ENCODE measurements at regions not wholly inside any gene's neighbourhood (a gene's known extent, or its start where the extent isn't known, plus 50 kb on each side); places are given as distances from the start of the nearest gene placed in this dataset.

DNA sequence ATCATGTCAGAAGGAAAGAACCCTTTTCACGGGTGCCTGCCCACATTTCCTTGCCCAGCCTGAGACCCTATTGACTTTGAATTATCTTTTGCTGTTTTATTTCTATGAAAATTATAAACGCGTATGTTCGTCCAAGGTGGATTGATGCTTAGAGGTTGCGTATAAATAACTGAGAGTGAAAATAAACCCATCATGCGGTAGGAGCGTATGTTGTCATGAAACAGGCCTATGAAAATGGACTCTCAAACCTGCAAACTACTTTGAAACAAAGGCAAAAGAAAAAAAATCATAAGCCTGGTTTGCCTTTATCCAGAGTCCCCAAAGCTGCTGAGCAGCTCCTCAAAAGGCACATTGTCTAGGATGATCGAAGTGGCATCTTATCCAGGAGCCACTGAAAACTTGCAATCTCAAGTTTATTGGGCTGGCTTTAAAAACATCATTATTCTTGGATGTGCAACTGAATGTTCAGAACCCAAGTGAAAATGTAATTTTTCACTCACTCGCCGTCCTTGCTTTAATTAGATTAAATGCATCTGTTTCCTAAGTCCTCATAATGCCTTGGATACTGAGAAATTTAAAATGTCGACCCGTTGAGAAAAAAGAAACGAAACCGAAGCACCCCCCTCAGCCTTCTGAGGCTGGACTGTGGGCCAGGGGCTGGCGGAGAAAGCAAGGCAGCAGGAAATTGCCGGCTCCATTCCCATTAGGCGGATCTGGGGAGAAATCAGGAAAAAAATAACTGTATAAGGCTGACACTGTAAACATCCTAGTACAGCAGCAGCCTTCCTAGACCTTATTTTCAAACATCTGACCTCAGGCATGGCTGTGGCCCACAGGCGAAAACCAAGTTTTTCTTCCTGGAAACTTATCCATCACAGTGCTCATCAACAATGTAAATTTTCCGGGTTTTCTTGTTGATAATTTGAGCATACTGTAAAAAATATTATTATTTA is 82.9 kb upstream of the PPARA start:
- peaks cover 91% of the 10 kb centered on the region for H3K79me2 ChIP-seq (ENCODE audit: insufficient read depth, low read length)
- peak overlapping the region; percentile 81 for H3K4me2 ChIP-seq (ENCODE audit: low read depth, low read length, poor library complexity, severe bottlenecking)

DNA sequence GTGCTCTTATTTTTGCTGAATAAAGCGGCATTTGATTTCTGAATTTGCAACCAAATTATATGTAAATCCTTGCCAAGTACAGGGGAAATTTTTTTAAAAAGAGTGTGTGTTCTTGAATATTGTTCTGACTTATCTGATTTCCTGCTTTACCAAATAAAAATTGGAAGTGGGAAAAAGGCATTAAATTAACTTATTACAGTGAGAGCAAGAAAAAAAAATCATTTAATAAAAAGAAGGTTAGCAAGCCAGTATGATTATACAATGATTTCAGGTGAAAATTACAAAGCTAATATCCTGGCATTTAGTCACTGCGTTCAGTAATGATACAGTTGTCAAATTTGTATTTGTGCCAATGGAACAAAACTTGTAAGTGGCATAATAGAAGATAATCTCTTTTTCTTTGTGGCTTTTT is 82.1 kb upstream of the PPARA start:
- peaks cover 65% of the 10 kb centered on the region for H3K4me1 ChIP-seq (ENCODE audit: insufficient read depth, low read length, poor library complexity, severe bottlenecking)
- no peaks in the 10 kb centered on the region for H3K9me2 ChIP-seq (replicated peaks; ENCODE audit: low read depth, low read length)
- no peak overlapping the region for H2AFZ ChIP-seq (ENCODE audit: low read length)
- H3K27me3 ChIP-seq (ENCODE audit: insufficient read depth, low read length, poor library complexity, severe bottlenecking): peaks cover 18% of the 10 kb centered on the region
- peak overlapping the region; percentile 98 for H3K9ac ChIP-seq (ENCODE audit: low read depth, low read length, poor library complexity, severe bottlenecking)
- H3K36me3 ChIP-seq (ENCODE audit: insufficient read depth, low read length): peaks cover 4% of the 10 kb centered on the region; the same call in 1 of the 2 replicates
- H3K4me3 ChIP-seq (ENCODE audit: low read length, poor library complexity, severe bottlenecking): peak overlapping the region; percentile 84
- H3K9me3 ChIP-seq (ENCODE audit: insufficient read depth, low read depth, low read length): no peaks in the 10 kb centered on the region
- peak overlapping the region; percentile 81 for H3K4me2 ChIP-seq (ENCODE audit: low read depth, low read length, poor library complexity, severe bottlenecking)
- TF ChIP-seq EZH2phosphoT487 (IDR thresholded peaks at IDR 0.05; ENCODE audit: borderline replicate concordance) (no peak), CTCF (conservative IDR thresholded peaks at IDR 0.05; ENCODE audit: low read length) (no peak)
- peaks cover 14% of the 10 kb centered on the region; the same call in 1 of the 2 replicates for H3F3A ChIP-seq (ENCODE audit: low read depth)
- peaks cover 91% of the 10 kb centered on the region for H3K79me2 ChIP-seq (ENCODE audit: insufficient read depth, low read length)
- H4K20me1 ChIP-seq (ENCODE audit: insufficient read depth, low read length, poor library complexity, severe bottlenecking): peaks cover 6% of the 10 kb centered on the region

More for the DNA sequence above, 82.9 kb upstream of the PPARA start:
- H3K9me3 ChIP-seq (ENCODE audit: insufficient read depth, low read depth, low read length): no peaks in the 10 kb centered on the region
- H3K4me1 ChIP-seq (ENCODE audit: insufficient read depth, low read length, poor library complexity, severe bottlenecking): peaks cover 72% of the 10 kb centered on the region
- no peaks in the 10 kb centered on the region for H4K20me1 ChIP-seq (ENCODE audit: insufficient read depth, low read length, poor library complexity, severe bottlenecking)
- H2AFZ ChIP-seq (ENCODE audit: low read length): no peak overlapping the region
- peak overlapping the region; percentile 98 for H3K9ac ChIP-seq (ENCODE audit: low read depth, low read length, poor library complexity, severe bottlenecking)
- H3F3A ChIP-seq (ENCODE audit: low read depth): peaks cover 14% of the 10 kb centered on the region; the same call in 1 of the 2 replicates
- no peak for TF ChIP-seq CTCF (conservative IDR thresholded peaks at IDR 0.05; ENCODE audit: low read length)
- TF ChIP-seq EZH2phosphoT487 (IDR thresholded peaks at IDR 0.05; ENCODE audit: borderline replicate concordance): no peak
- H3K27me3 ChIP-seq (ENCODE audit: insufficient read depth, low read length, poor library complexity, severe bottlenecking): peaks cover 10% of the 10 kb centered on the region
- no peaks in the 10 kb centered on the region for H3K9me2 ChIP-seq (replicated peaks; ENCODE audit: low read depth, low read length)
- H3K4me3 ChIP-seq (ENCODE audit: low read length, poor library complexity, severe bottlenecking): peak overlapping the region; percentile 84
- H3K36me3 ChIP-seq (ENCODE audit: insufficient read depth, low read length): no peaks in the 10 kb centered on the region; the same call in 1 of the 2 replicates

DNA sequence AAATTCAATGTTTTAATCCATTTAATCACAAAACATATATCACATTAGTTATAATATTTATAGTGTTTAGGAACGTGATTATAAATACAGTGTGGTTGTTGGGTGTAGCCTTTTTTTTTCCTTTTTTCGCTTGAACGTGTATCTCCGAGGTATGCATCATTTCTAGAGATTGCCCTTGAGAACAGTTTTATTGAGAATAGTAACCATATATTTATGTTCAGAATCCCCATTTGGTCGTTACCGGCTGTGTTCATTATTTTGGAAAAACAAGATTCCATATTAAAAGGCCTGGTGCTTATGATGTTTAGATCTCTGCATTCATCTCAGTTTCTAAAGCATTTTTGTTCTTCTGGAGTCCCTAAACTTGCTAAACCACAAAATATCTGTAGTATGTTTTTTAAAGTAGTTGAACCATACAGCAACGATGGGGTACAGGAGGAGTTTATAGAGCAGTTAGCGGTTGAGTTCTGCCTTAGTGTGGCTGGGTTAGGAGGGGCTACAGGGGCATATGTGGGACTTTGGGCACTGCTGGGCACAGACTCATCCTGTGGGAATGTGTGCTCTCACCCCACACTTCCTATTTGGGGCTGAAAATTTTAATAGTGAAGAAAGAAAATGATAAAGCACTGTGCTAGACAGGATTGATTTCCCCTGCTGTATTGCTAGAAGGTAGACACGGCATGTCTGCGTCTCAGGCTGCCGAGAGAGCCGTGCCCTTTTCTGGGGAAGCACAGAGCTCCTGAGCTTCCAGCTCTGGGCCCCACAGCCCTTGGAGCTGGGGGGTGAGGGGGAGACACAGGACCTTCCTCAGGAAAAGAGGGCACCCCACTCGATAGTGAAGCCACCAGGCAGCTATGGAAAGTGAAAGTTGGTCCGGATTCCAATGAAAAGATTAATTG is 81.5 kb upstream of the PPARA start:
- Histone ChIP-seq H2AFZ (ENCODE audit: low read length) (no peak overlapping the region), H3F3A (ENCODE audit: low read depth) (peaks cover 14% of the 10 kb centered on the region; the same call in 1 of the 2 replicates), H3K27me3 (ENCODE audit: insufficient read depth, low read length, poor library complexity, severe bottlenecking) (peaks cover 24% of the 10 kb centered on the region), H3K79me2 (ENCODE audit: insufficient read depth, low read length) (peaks cover 91% of the 10 kb centered on the region), H4K20me1 (ENCODE audit: insufficient read depth, low read length, poor library complexity, severe bottlenecking) (peaks cover 12% of the 10 kb centered on the region), H3K4me1 (ENCODE audit: insufficient read depth, low read length, poor library complexity, severe bottlenecking) (peaks cover 58% of the 10 kb centered on the region), H3K9me3 (ENCODE audit: insufficient read depth, low read depth, low read length) (no peaks in the 10 kb centered on the region), H3K9me2 (replicated peaks; ENCODE audit: low read depth, low read length) (no peaks in the 10 kb centered on the region), H3K4me3 (ENCODE audit: low read length, poor library complexity, severe bottlenecking) (peak overlapping the region; percentile 84), H3K4me2 (ENCODE audit: low read depth, low read length, poor library complexity, severe bottlenecking) (peak overlapping the region; percentile 81), H3K36me3 (ENCODE audit: insufficient read depth, low read length) (peaks cover 11% of the 10 kb centered on the region), H3K9ac (ENCODE audit: low read depth, low read length, poor library complexity, severe bottlenecking) (peak overlapping the region; percentile 98)
- TF ChIP-seq EZH2phosphoT487 (IDR thresholded peaks at IDR 0.05; ENCODE audit: borderline replicate concordance) (0 out of 2 replicates have a peak, but pooled peaks have one; percentile 20), CTCF (conservative IDR thresholded peaks at IDR 0.05; ENCODE audit: low read length) (no peak)
